GM19397 (cell line): ENCODE measurements at regions not wholly inside any gene's neighbourhood (a gene's known extent, or its start where the extent isn't known, plus 50 kb on each side); places are given as distances from the start of the nearest gene placed in this dataset.

Source experiments
- ATAC-seq: cut with Tn5 transposase; IDR thresholded peaks from one replicate; pipeline ENCODE4 v1.9.1; 2021; ENCODE audit warnings: mild to moderate bottlenecking, moderate library complexity; ENCODE audit not compliant: unreplicated experiment

- no peak for ATAC-seq
These were observed 66.4 kb upstream of the CFAP20DC start for GRCh38 chr3:59116233-59116537.

- ATAC-seq = no peak
These were observed 65.8 kb upstream of the CFAP20DC start for GRCh38 chr3:59115364-59116232.

GRCh38 chr3:59107856-59108815 is 58.3 kb upstream of the CFAP20DC start:
- no peak for ATAC-seq

- no peak for ATAC-seq
These were observed 56.3 kb upstream of the CFAP20DC start for GRCh38 chr3:59106085-59106648.

- no peak for ATAC-seq
These were observed 53.7 kb upstream of the CFAP20DC start for GRCh38 chr3:59103552-59103951.

- ATAC-seq = no peak
These were observed 51.5 kb upstream of the CFAP20DC start for GRCh38 chr3:59101231-59101736.
